ENCODE measurements at regions not wholly inside any gene's neighbourhood (a gene's known extent, or its start where the extent isn't known, plus 50 kb on each side); places are given as distances from the start of the nearest gene placed in this dataset.

GRCh38 chr14:86357119-86357518, 827.2 kb downstream of the FLRT2 start:
- no peak for TF ChIP-seq CTCF (IDR thresholded peaks at IDR 0.05; ENCODE audit: low read depth, low read length, poor library complexity, severe bottlenecking)
- no peak for TF ChIP-seq EZH2phosphoT487 (IDR thresholded peaks at IDR 0.05; ENCODE audit: borderline replicate concordance, low read length)
